GM20000 (cell line): ENCODE measurements at regions not wholly inside any gene's neighbourhood (a gene's known extent, or its start where the extent isn't known, plus 50 kb on each side); places are given as distances from the start of the nearest gene placed in this dataset.

Source experiments
- DNase-seq: peaks from one replicate; pipeline ENCODE4 v3.0.0; 2012; ENCODE audit warnings: low spot score
- TF ChIP-seq, protein P1 (sequence below): IDR thresholded peaks from 2 replicates; pipeline ENCODE4 v1.5.1; 2012; ENCODE audit warnings: mild to moderate bottlenecking, control low read depth; ENCODE audit errors: extremely low read depth, missing control alignments

DNA sequence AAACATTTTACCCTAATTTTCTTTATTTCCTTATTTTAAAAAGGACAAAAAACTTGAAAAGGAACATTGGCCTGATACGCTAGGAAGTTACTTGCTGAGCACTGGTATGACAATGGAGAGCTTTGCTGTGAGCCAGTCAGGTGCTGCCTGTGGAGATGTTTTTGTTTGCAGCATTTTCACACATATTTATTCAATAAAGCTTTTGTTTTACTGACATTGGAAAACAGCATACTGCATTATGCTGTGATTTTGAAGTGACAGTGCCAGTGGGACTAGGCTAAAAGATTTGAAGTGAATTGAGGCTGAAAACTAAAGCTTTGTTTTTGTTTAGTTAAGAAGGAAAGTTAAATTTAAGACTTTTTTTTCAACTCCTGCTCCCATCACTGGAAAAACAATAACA, 470.7 kb upstream of the ZEB2 start:
- TF ChIP-seq, protein P1, sequence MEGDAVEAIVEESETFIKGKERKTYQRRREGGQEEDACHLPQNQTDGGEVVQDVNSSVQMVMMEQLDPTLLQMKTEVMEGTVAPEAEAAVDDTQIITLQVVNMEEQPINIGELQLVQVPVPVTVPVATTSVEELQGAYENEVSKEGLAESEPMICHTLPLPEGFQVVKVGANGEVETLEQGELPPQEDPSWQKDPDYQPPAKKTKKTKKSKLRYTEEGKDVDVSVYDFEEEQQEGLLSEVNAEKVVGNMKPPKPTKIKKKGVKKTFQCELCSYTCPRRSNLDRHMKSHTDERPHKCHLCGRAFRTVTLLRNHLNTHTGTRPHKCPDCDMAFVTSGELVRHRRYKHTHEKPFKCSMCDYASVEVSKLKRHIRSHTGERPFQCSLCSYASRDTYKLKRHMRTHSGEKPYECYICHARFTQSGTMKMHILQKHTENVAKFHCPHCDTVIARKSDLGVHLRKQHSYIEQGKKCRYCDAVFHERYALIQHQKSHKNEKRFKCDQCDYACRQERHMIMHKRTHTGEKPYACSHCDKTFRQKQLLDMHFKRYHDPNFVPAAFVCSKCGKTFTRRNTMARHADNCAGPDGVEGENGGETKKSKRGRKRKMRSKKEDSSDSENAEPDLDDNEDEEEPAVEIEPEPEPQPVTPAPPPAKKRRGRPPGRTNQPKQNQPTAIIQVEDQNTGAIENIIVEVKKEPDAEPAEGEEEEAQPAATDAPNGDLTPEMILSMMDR = no peak
- DNase-seq = no peak

DNA sequence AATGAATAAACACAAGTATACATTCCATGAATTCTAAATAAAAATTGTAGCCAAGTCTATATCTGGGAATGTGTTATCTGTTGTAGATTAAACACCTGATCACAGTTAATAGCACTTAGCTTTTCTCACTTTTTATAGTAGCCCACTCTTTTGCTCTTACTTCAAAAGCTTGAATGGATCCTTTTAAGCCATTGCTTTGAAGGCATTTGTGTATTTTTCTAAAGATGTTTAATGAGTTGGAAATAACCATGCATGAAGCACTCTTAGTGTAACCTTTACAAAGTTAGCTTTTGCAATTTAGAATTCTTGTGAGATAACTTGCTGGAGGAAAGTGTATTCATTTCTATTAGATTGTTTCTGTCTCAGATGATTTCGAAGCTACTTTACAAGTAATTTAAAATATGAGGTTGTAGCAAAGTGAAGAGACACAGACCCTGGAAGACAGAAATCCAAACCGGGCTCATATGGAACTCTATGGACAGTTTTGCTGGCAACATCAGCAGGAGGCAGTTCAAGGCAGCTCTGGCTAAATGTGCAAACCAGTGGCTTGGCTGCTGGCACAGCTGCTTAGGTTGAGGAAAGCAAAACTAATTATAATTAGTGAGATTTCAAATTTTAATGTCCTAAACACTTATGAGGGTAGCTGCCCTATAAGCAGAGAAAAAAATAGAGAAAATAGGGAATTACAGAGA, 469.8 kb upstream of the ZEB2 start:
- TF ChIP-seq, protein P1 = no peak
- no peak for DNase-seq

DNA sequence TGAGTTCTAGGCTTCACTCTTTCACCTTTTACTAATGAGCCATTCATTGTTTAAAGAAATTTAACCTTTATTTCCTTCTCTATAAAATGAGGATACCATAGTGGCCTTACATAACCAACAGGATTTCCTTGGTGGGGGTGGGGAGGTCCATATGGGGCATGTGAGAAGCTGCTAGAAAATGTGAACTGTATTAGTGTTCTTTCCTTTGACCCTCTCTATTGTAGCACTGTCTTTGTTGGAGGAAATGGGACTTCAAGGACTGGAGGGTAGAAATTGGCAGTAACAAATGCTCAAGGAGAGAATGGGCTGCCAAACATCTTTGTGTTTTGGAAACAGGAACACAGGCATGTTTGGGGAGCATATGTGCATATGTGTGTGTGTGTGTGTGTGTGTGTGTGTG, 468.7 kb upstream of the ZEB2 start:
- no peak for DNase-seq
- TF ChIP-seq, protein P1 = no peak

DNA sequence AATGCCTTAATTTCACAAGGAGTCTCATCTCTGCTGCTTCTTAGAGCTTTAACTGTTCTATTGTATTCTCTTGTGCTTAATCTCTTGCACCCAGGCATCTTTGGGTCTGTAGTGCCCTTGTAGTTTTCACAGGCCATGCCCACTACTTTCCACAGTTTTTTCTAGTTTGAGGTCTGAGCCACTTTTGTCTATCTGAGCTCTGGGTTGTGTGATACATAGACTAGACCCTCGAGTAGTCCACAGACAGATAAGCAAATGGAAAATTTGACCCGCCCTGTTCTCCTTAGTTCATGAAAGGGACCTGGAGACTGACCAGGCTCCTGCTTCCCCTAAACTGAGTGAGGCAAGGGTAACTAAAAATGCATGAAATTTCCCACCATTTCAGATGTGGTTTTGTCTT, 466.8 kb upstream of the ZEB2 start:
- DNase-seq = no peak

DNA sequence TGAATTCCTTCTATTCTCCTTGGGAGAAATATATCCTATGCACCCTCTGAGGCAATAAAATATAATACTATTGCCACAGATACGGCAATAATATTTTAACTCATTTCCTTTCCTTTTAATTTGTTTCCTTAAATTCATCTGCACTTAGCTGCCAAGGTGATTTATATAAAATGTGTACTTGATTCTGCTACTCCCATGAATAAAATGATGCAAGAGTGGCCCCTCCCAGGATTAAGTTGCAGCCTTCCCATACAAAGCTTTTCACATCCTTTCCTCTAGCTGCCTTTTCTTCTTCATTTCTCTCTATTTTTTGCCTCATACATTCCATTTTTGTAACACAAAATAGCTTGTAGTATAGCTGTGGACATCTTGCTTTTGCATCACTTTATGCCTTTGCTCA, 464.1 kb upstream of the ZEB2 start:
- no peak for DNase-seq
- TF ChIP-seq, protein P1 = no peak

More for the DNA sequence above, 466.8 kb upstream of the ZEB2 start:
- TF ChIP-seq, protein P1 = no peak

DNA sequence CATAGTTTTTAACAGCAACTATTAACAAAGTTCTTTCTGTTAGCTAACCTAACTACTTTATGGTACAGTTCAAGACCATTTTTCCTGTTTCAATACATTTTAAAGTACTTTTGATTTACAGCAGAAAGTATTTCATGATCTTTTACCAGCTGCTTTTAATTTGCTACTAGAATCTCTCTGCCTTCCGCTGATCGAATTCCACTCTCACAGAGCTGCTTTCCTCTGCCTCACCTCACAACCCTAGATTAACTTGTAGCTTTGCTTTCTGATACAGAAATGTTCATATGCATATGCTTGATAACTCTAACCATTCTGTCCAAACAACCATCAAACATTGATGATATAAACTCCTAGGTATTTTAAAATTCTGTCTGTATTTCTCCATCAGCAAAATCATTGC, 463.2 kb upstream of the ZEB2 start:
- no peak for DNase-seq
- TF ChIP-seq, protein P1 = no peak

DNA sequence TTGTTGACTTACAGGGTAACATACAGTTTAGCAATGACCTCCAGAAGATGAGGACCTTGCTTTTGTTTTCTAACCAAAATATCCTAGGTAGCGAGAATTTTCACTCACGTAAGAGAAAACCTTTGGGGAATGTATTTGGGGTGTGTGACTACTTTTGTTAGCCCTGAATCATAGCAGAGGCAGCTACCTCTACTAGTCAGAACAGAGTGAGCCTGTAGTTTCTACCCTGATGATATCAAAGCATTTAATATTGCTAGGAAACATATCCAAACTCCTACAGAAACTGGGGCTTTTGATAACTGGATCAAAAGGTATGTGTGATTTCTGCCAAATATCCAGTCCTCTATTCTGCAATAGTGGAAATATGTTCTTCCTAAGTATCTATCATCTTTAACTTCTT, 462.6 kb upstream of the ZEB2 start:
- DNase-seq = no peak
- TF ChIP-seq, protein P1 = no peak
